Omental fat pad (tissue), 3 donors: ENCODE measurements at regions not wholly inside any gene's neighbourhood (a gene's known extent, or its start where the extent isn't known, plus 50 kb on each side); places are given as distances from the start of the nearest gene placed in this dataset.
"Not testable (repeated sequence)": the region's sequence is repeated elsewhere in the genome, so short reads cannot be mapped to it uniquely, and the experiment has no call there.

Experiments used
- ATAC-seq: fragments of 150-250 bp; one replicate; pipeline ENCODE4 v1.9.1; 2016; ENCODE audit warnings: mild to moderate bottlenecking, moderate library complexity; ENCODE audit not compliant: low FRiP score
- DNase-seq: peaks from one replicate; pipeline ENCODE4 v3.0.0-alpha.2; 2019; ENCODE audit warnings: low spot score
- CTCF ChIP-seq, 3 donors: fragments of 450-650 bp; IDR thresholded peaks; one replicate each; pipeline ENCODE4 v1.5.1; 2016 to 2017; ENCODE audit warnings: antibody characterized with exemption in 3 of 3, mild to moderate bottlenecking in 3 of 3, moderate library complexity in 2 of 3

- TF ChIP-seq CTCF (IDR thresholded peaks at IDR 0.05), result no peak
- no peak for ATAC-seq
- no peak for DNase-seq
Observed at GRCh38 chr14:38951451-38951850, 151.6 kb downstream of the SEC23A start.

- TF ChIP-seq CTCF (IDR thresholded peaks at IDR 0.05), result no peak
- ATAC-seq, result no peak
- no peak for DNase-seq
Observed at GRCh38 chr14:38950676-38951075, 152.4 kb downstream of the SEC23A start.

GRCh38 chr14:38948576-38948975 is 154.5 kb downstream of the SEC23A start:
- ATAC-seq (no peak), DNase-seq (no peak)
- TF ChIP-seq CTCF (IDR thresholded peaks at IDR 0.05), result no peak

GRCh38 chr14:38948171-38948570 is 154.9 kb downstream of the SEC23A start:
- no peak for DNase-seq
- TF ChIP-seq CTCF (IDR thresholded peaks at IDR 0.05), result no peak
- no peak for ATAC-seq

GRCh38 chr14:38947343-38947742 is 155.7 kb downstream of the SEC23A start:
- DNase-seq (no peak), ATAC-seq (no peak)
- no peak for TF ChIP-seq CTCF (IDR thresholded peaks at IDR 0.05)

GRCh38 chr14:38944691-38945090 is 158.3 kb downstream of the SEC23A start:
- DNase-seq (no peak), ATAC-seq (no peak)
- no peak for TF ChIP-seq CTCF (IDR thresholded peaks at IDR 0.05)

GRCh38 chr14:38941488-38941887 is 161.5 kb downstream of the SEC23A start:
- no peak for TF ChIP-seq CTCF (IDR thresholded peaks at IDR 0.05)
- DNase-seq (no peak), ATAC-seq (no peak)

- not testable (repeated sequence) for ATAC-seq
Observed at GRCh38 chr14:38932653-38933000, 170.4 kb downstream of the SEC23A start.

More at GRCh38 chr14:38932653-38933000, 170.4 kb downstream of the SEC23A start:
- DNase-seq, result not testable (repeated sequence)
